RWPE2 (cell line): ENCODE measurements at regions not wholly inside any gene's neighbourhood (a gene's known extent, or its start where the extent isn't known, plus 50 kb on each side); places are given as distances from the start of the nearest gene placed in this dataset.

Experiments
- ATAC-seq: fragments of 200-7000 bp; cut with Tn5 transposase; 3 replicates; pipeline ENCODE4 v1.9.1; 2021; ENCODE audit warnings: low read depth
- DNase-seq: peaks from one replicate; pipeline ENCODE4 v3.0.0-alpha.2; 2020; ENCODE audit warnings: low spot score
- H3K27ac ChIP-seq: fragments of 450-650 bp; 2 replicates; pipeline ENCODE4 v1.5.1; 2017; ENCODE audit warnings: mild to moderate bottlenecking; ENCODE audit not compliant: poor library complexity, severe bottlenecking
- H3K27me3 ChIP-seq: fragments of 250-450 bp; sonication (Bioruptor Pico); 2 replicates; pipeline ENCODE4 v1.5.1; 2021; ENCODE audit warnings: mild to moderate bottlenecking, moderate library complexity; ENCODE audit not compliant: insufficient read depth, poor library complexity, severe bottlenecking
- H3K36me3 ChIP-seq: fragments of 250-450 bp; sonication (Bioruptor Pico); 2 replicates; pipeline ENCODE4 v1.5.1; 2020; ENCODE audit warnings: low read depth, mild to moderate bottlenecking, moderate library complexity
- H3K4me1 ChIP-seq: fragments of 250-450 bp; sonication (Bioruptor Pico); 2 replicates; pipeline ENCODE4 v1.5.1; 2021; ENCODE audit warnings: mild to moderate bottlenecking, moderate library complexity; ENCODE audit not compliant: insufficient read depth, poor library complexity, severe bottlenecking
- H3K4me3 ChIP-seq: fragments of 250-450 bp; sonication (Bioruptor Pico); 2 replicates; pipeline ENCODE4 v1.5.1; 2021; ENCODE audit warnings: mild to moderate bottlenecking, moderate library complexity; ENCODE audit not compliant: severe bottlenecking
- H3K9me3 ChIP-seq: fragments of 250-450 bp; sonication (Bioruptor Pico); 2 replicates; pipeline ENCODE4 v1.5.1; 2021; ENCODE audit warnings: mild to moderate bottlenecking, moderate library complexity; ENCODE audit not compliant: severe bottlenecking
- TF ChIP-seq, protein P1 (sequence below): fragments of 450-650 bp; IDR thresholded peaks from one replicate; pipeline ENCODE4 v1.5.1; 2017; ENCODE audit warnings: mild to moderate bottlenecking, moderate library complexity; ENCODE audit not compliant: poor library complexity, severe bottlenecking

DNA sequence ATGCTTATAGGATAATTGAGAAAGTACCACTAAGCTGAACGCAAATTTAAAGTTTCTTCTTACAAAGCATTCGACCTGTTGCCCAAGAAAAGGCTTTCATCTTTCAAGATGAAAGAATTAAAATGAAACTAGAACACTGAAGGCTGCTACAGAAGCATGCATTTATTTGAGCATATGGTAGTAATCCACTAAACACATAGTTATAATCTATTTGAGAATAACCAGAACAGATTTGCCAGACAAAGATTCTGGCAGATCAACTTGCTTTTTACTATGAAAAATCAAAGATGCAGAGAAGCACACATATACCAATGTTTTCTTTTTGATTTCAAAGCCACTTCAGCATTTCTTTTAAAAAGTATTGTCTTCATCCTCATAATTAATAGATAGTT lies 412.2 kb downstream of the UTRN start:
- no peak for ATAC-seq
- TF ChIP-seq, protein P1, sequence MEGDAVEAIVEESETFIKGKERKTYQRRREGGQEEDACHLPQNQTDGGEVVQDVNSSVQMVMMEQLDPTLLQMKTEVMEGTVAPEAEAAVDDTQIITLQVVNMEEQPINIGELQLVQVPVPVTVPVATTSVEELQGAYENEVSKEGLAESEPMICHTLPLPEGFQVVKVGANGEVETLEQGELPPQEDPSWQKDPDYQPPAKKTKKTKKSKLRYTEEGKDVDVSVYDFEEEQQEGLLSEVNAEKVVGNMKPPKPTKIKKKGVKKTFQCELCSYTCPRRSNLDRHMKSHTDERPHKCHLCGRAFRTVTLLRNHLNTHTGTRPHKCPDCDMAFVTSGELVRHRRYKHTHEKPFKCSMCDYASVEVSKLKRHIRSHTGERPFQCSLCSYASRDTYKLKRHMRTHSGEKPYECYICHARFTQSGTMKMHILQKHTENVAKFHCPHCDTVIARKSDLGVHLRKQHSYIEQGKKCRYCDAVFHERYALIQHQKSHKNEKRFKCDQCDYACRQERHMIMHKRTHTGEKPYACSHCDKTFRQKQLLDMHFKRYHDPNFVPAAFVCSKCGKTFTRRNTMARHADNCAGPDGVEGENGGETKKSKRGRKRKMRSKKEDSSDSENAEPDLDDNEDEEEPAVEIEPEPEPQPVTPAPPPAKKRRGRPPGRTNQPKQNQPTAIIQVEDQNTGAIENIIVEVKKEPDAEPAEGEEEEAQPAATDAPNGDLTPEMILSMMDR = no peak
- no peaks in the 10 kb centered on the region for H3K4me1 ChIP-seq
- no peak overlapping the region for H3K4me3 ChIP-seq
- no peaks in the 10 kb centered on the region for H3K27me3 ChIP-seq
- H3K9me3 ChIP-seq = no peaks in the 10 kb centered on the region
- H3K36me3 ChIP-seq = no peaks in the 10 kb centered on the region; the same call in 1 of the 2 replicates
- DNase-seq = no peak
- no peak overlapping the region for H3K27ac ChIP-seq

DNA sequence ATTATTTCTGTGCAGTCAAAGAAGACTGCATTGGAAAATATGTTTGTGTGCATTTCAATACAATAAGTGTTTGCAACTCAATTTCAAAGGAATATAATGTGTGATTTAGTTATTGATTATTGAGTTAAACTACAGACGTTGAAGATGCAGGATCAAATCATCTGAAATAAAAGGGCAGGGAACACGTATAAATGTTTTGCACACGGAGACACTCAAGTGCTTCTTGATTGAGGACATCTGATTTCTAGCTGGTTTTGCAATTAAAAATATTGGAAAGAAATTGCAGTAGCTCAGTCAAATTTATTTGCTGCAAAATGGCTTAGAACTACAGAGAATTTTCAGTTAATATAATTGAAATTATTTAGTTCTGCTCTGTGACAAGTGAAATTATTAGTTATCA lies 412.7 kb downstream of the UTRN start:
- TF ChIP-seq, protein P1 = no peak
- Histone ChIP-seq H3K4me3 (no peak overlapping the region), H3K36me3 (no peaks in the 10 kb centered on the region; the same call in 1 of the 2 replicates)

DNA sequence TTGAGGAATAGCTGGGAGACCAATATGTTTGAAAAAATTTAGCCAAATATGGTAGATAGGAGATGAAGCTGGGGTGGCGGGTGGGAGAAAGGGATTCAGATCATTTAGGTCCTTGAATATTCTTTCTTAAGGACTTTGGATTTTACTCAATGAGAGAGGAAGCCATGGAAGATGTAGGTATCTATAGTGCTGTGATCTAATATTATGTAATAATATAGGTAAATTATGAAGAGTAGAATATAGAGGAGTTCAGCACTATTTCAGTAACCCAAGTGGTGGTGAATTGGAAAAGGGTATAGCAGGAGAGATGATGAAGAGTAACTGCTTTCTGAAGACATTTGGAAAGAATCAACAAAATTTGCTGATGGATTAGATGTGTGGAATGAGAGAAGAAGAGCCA lies 417.6 kb downstream of the UTRN start:
- TF ChIP-seq, protein P1 = no peak
- H3K9me3 ChIP-seq = no peaks in the 10 kb centered on the region
- ATAC-seq = no peak
- no peaks in the 10 kb centered on the region for H3K27me3 ChIP-seq
- DNase-seq = no peak
- no peaks in the 10 kb centered on the region; the same call in 1 of the 2 replicates for H3K36me3 ChIP-seq
- no peak overlapping the region for H3K4me3 ChIP-seq
- H3K4me1 ChIP-seq = no peaks in the 10 kb centered on the region
- H3K27ac ChIP-seq = no peak overlapping the region

More for the DNA sequence above, 412.7 kb downstream of the UTRN start:
- ATAC-seq (no peak), DNase-seq (no peak)
- H3K9me3 ChIP-seq = no peaks in the 10 kb centered on the region
- H3K4me1 ChIP-seq = no peaks in the 10 kb centered on the region
- no peaks in the 10 kb centered on the region for H3K27me3 ChIP-seq
- no peak overlapping the region for H3K27ac ChIP-seq

DNA sequence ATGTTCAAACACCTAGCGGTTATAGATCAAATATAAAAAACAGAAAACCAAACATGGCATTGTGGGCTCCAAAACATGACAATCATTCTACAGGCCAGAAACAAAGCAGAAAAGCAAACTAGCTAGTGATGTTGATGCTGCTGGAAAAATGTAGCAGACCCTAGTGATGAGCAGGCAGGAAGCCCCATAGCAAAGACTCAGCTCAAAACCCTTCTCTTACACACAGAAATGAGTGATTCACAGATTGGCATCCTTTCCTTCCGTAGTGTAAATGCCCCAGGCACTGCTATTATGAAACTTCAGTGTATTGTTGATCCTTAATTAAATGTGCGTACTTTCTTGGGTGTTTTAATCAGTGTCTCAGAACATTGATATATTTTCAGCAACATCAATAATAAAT lies 425.1 kb downstream of the UTRN start:
- TF ChIP-seq, protein P1 = no peak
- DNase-seq (no peak), ATAC-seq (peak; percentile 99)
- Histone ChIP-seq H3K36me3 (no peaks in the 10 kb centered on the region), H3K9me3 (no peaks in the 10 kb centered on the region), H3K27ac (peak overlapping the region; percentile 66), H3K4me3 (no peak overlapping the region), H3K27me3 (no peaks in the 10 kb centered on the region), H3K4me1 (peaks cover 28% of the 10 kb centered on the region)

DNA sequence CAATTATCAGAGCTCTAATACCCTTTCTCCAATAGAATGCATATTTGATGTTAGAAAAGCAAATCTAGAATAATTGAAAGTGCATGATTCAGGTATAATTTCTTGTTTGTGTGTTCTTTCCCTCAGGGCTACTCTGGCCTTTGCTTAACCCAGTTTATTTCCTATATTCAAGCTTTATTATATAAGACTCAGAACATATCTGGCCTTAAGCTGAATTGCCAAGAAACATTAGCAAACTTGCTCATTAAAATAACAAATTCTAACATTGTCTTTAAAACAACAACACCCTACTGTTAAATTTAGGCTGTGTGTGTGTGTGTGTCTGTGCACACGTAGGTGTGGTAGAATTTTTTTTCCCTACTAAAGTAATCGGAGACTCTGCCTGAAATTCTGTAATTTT lies 426.5 kb downstream of the UTRN start:
- H3K27me3 ChIP-seq = no peaks in the 10 kb centered on the region
- TF ChIP-seq, protein P1 = no peak
- ATAC-seq (no peak), DNase-seq (no peak)
- no peaks in the 10 kb centered on the region for H3K36me3 ChIP-seq
- H3K27ac ChIP-seq = peak overlapping the region; percentile 66
- no peak overlapping the region for H3K4me3 ChIP-seq
- H3K4me1 ChIP-seq = peaks cover 30% of the 10 kb centered on the region
- H3K9me3 ChIP-seq = no peaks in the 10 kb centered on the region
